ENCODE measurements at regions not wholly inside any gene's neighbourhood (a gene's known extent, or its start where the extent isn't known, plus 50 kb on each side); places are given as distances from the start of the nearest gene placed in this dataset.

DNA sequence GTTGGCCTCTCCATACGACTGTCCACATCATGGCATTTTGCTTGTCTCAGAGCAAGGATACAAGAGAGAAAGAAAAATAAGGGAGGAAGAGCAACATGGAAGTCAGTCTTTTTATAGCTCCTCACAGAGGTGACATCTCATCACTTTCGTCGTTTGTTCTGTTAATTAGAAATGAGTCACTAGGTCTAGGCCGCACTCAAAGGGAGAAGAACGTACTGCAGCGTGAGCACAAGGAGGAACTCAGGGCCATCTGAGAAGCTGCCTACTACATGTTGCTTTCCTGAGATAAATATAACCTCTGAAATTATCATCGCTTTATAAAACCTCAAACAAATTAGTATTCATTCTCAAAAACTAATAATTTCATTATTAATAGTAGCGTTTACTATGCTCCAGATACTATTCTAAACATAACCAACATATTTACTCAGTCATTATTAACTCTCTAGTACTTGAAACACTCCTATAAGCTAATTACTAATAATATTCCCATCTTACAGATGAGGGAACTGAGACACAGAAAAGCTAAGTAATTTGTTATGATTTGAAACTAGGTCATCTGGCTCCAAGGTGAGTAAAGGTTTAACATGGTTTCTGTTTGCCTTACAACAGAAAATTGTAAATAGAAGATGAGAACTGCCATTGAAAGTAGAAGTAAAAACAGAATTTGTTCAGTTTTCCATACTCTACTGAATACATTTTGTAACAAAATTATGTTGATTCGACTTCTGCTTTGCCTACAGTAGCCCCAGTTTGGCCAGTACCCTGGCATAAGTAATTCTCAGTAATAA, 213.2 kb upstream of the UGT8 start:
- TF ChIP-seq CTCF (IDR thresholded peaks at IDR 0.05) (no peak), EP300 (IDR thresholded peaks at IDR 0.05) (no peak)

Measured in ovary (tissue), 3 donors.